Left hindlimb (tissue), 1 donor: ENCODE measurements at regions not wholly inside any gene's neighbourhood (a gene's known extent, or its start where the extent isn't known, plus 50 kb on each side); places are given as distances from the start of the nearest gene placed in this dataset.
"Not testable (repeated sequence)": the region's sequence is repeated elsewhere in the genome, so short reads cannot be mapped to it uniquely, and the experiment has no call there.

Experiments
- DNase-seq: peaks from one replicate; pipeline ENCODE4 v3.0.0-alpha.2; 2018

DNA sequence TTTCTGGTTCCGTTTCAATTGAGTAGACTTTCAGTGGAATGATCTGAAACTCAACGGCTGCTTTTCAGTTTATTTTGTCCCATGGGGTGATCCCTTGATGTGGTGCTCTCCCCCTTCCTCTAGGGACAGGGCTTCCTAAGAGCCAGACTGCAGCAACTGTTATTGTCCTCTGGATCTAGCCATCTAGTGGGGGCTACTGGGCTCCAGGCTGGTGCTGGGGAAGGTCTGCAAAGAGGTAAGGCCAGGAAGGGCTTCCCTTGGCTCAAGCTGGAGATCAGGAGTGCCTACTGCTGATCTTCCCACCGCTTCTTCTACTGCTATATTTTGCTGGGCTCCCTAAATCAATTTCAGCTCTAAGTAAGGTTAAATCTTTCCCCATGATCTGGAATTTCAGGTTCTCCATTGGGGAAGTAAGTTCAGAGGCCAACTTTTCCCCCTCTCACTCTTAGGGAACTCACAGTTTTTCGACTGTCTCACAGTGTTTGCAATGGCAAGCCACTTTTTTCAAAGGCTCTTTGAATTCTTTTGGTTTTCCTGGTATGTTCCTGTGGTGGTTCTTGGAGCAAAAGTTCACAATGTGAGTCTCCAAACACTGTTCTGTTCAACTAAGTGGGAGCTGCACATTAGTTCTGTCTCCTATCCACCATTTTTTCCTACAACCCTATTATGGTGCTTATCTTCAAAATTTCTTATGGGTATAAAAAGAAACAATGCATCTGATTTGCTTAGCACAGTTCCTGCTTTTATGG is 286.2 kb upstream of the EXOC2 start:
- DNase-seq, result no peak

DNA sequence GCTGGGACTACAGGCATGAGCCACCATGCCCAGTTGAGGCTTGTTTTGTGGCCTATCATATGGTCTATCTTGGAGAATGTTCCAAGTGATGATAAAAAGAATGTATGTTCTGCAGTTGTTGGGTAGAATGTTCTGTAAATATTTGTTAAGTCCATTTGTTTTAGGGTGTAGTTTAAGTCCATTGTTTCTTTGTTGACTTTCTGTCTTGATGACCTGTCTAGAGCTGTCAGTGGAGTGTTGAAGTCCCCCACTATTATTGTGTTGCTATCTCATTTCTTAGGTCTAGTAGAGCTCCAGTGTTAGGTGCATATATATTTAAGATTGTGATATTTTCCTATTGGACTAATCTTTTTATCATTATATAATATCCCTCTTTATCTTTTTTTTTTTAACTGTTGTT is 284.3 kb upstream of the EXOC2 start:
- not testable (repeated sequence) for DNase-seq

DNA sequence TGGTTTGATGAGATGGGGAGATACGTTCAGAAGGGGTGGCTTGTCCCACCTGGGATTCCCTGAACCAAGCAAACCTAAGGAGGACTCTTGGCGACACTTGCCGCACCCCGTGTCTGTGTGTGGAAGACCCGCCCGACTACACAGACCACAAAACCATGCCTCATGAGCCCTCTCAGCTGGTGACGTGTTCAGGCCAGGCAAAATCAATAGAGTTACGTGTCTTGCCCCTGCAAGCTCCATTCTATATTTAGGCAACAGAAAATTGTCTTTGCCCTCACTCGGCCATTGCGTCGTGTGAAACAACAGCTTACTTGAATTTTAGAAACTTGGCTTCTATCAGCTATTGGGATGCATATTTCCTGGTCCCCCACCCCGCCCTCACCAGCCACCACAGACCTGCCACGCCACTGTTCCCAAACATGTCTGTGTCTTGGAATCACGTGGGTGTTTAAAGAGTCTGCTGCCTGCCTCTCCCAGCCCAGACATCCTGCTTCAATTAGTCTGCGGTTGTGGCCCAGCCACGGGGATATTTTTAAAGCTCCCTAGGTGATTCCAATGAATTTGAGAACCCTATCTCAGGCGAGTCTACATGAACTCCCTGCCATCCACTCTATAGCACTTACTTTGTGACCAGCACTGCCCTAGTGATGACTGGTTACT is 279.2 kb upstream of the EXOC2 start:
- DNase-seq, result peak; percentile 65

DNA sequence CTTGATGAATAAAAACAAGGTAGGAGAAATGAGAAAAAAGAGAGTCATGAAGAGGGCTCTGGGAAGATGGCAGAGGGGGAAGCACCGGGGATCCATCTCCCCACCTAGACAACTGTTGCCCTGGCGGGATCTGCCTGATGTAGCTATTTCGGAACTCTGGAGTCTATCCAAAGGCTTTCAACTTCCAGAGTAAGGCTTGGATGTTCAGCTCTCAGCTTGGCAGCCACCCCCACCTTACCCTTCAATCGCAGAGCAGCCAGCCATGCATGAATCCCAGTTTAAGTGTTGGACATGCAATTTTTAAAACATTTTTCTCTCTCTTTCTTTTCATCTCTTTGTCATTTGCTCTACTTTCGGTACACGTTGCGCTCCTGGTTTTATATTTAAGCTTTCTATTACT is 275.9 kb upstream of the EXOC2 start:
- no peak for DNase-seq

DNA sequence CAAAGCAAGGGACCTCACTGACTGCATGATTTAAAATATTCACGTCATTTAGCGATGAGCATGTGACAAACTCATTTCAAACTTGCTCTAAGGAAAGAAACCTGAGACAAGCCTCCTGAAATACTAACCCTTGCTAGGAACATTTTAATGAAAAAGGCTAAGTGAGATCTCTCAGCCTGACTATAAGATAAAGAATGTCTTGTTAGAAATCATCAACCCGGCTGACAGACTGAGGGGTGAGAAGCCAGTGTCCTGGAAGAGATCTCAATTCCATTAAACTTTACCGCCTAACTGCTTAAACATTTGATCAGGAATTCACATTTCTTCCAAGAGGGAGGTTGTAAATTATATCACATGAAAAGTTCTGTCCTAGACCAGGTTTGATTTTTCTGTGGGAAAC is 274.8 kb upstream of the EXOC2 start:
- DNase-seq, result no peak

DNA sequence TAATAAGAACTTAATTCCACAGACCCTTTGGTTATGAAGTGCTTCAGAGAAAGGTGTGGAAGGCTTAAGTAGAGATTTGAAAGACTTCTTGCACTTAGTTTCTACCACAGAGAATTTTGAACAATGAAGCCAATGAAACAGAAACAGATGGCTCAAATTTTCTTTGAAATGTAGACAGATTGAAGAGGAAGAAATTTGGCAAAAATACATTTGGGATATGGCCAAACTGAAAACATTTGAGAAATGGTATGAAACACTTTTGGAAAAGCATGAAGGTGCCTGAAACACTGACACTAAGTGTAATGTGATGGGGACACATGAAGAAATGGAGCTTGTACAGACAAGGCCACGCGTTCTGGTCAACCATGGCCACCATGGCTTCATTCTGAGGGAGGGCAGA is 272.4 kb upstream of the EXOC2 start:
- no peak for DNase-seq

DNA sequence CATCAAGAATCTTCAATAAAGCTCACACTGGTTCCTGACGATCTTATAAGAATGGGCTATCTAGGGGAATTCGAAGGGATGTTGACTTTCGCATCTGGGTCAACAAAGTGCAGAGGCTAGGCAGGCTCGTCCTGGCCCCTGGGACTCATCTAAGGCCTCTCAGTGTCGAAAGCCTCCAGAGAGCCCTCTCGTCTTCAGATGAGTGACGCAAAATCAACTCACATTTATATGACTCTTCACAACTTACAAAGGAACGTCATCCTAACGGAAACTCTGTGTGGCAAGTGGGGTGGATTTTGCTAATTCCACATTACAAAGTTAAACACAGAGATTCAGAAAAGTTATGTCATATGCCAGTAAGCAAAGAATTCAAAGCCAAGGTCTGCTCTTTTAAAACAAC is 270.5 kb upstream of the EXOC2 start:
- DNase-seq, result no peak

DNA sequence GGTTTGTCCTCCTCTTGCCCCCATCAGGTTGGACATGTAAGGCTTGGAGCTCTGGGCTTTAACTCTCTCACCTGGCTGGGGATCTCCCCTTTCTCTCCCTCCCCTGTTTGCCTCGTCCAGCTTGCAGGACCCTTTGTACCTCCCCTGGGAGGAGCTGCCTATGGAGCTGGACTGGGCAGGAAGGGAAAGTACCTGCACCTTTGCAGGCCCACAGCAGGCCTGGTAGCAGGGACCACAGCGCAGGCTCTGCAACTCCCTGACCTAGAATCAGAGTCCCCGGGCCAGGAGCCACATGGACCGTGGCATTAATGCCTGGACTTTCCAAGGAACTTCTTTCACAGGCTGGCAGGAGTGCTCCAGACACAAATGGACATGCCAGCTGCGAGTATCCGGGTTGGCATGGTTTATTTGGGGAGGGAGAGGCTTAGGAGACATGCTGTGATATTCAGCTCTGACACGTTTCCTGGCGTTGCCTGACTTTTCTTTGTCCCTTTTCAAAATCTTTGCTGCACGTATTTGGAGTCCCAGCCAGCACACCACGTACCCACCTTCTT is 268.5 kb upstream of the EXOC2 start:
- DNase-seq, result no peak

DNA sequence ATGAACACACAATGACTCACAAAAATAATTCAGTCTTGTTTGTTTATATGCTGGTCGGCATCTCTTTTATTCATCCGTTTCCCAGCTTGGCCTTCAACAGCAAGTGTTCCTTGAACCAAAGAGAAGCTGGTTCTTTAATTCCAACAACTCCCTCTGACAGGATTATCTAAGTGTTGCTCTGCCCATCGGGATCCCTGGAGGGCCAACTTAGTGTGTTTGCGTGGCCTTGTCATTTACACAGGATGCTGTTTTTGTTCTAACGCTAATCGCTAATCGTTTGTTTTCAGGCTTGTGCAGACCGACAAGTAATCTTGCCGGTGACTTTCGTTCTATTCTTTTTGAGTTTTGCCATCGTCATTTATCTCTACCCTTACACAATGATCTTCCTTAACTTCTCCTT is 267.4 kb upstream of the EXOC2 start:
- no peak for DNase-seq

DNA sequence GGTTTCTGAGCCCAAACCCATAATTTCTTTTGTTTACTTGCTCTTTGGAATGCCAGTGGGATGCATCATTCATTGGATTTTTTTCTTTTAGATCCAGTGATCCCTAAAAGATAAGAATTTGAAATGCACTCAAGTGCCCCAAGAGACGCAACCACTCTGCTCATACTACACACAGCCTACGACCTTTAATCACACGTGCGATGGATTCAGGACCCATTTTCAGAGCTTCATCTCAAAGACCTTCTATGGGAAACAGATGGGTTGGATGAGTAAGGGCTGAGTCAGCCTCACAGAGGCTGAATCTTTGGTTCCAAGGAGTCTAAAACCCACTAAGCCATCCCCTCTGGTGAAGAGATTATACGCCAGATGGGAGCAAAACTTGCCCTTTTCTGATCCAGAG is 265.5 kb upstream of the EXOC2 start:
- no peak for DNase-seq

DNA sequence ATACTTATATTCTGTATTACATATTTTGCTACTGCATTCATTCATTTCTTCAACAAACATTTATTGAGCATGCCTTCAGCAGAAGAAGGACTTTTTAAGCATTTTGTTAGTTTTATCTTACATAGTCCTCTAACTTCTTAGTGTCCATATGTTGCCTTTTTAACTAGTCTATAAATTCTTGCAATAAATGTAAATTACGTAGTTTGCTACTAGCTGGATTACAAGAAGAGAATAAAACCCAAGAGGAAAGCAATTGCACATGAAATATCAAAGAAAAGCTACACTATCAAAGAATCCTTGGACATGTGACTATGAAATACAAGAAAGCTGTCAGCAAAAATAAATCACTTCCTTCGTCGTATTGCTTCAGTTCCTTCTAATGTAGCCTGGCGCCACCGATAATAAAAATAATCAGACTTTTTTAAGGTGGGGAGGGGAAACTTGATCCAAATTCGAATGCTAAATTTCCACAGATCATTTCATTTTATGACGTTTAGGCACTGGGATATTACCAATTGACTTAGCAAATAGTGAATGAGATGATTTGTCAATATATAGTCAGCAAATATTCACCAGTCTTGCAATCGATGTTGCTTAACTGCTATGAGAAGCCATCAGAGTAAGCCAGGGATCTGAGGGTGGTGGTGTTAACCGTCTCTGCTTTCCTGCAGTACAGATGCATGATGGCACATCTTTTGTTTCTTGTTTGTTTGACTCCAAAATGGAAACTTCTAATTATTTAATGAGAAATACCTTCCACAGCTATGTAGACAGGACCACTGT is 258.7 kb upstream of the EXOC2 start:
- DNase-seq, result no peak

DNA sequence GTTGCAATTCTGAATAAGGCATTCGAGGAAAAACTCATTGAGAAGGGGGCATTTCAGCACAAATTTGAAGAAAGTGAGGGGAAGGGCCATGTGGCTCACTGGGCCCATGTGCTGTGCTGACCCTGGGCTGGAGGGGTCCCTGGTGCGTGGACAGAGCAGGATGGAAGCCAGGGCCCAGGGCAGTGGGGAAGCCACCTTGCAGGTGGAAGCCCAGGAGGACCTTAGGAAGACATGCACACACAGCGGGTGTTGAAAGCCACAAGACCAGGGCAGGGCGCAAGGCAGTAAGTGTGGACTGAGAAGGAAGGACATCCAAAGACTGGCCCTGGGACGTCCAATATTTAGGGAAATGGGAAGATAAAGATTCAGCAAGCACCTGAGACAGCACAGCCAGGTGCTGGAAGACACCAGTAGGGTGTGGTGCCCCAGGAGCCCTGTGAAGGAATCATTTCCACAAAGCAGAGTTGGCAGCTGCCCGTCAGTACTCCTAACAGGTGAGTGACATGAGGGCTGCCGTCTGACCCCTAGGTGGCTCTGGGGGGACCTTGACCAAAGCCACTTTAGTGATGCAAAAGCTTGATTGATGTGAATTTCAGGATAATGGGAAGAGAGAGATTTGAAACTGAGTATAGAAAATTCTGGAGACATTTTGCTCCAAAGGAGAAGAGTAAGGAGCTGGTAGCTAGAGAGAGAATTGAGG is 254.4 kb upstream of the EXOC2 start:
- no peak for DNase-seq

DNA sequence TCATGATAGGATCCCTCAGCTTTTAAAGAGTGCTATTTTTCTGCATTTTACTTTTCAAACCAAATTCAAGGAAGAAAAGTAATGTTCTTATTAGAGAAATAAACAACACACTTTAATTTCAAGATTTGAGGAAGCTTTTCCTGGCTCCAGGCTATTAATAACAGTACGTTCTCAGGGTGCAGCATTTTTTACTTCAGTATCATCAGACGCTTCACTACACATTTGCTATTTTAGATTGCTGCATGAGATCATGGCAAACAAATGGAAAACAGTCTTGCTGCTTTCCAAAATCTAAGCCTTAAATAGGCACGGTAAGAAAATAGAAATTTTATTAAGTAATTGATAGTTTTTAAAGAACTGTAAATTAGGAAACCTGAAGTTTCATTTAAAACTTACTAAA is 253.6 kb upstream of the EXOC2 start:
- no peak for DNase-seq

DNA sequence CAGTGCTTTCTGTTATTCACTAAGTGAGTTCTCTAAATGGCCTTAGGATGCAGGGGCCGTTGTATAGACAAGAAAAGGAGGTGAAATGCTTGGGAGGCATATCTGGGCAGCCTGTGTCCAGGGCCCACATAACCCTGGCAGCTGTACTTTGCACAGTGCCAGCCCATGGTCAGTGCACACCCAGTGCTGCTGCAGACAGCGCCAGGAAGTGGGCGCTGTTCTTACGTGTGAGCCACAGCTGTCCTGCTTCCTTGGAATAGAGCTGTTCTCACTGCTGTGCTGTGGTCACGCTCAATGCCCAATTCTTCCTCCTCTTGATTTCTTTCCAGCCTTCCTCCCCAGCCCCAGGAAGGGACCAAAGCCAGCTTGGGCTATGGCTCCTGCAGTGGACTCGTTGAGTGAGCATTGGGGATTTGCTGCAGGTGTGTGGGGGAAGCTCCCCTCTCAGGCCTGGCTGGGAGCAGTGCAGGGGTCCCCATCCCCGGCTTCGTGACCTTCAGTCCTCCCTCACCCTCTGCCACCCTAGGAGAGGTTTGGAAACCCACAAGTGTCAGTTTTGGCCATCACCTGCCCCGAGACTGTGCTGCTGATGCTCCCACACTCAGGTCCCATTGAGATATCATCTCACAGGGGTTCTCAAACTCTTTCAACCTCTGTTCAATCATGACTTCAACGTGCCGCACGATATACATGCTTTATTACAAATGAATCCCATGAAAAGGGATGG is 246.8 kb upstream of the EXOC2 start:
- DNase-seq, result no peak

DNA sequence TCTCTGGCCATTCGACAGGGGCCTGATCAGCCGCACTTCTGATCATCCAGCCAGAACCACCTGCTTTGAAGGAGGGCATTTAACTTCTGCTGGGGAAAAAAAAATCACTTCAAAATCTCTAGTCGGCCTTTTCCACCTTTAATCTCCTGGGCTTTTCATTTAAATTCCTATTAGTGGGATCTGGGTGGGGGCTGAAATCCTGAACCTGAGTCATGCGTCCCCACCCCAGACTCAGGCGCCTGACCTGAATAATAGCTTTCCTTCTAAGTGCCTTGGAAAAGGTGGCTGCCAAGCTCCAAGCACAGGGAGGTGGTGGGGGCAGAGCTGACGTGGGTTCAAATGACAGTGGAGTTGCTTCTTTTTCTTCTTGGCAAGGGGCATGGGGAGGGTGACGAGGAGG is 246.0 kb upstream of the EXOC2 start:
- no peak for DNase-seq

DNA sequence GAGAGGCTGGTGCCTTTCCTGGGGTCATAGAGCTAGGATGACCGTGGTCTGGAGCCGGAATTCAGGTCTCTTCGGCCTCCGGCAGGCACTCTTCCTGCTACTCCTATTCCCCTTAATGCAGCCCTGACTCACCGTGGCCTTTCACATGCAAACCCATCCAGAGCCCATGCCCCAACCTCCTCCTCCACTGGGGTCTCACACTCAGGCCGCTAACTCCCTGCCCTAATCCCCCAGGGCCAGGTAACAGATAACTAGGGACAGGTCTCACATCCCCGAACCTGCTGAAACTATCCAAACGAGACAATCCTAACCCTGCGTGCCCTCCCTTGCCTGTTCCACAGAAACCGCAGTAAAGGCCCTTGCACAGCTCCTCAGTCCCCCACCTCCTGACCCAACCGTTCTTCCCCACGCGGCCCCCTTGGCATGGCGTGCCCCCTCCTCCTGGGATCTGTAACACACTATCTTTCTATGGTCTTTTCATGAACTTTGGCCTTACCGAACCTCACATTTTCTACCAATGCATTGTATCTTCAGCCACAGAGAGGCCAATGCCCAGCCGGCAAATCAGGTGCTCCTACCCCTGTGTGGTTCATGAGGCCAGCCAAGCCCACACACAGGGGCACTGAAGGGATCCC is 245.4 kb upstream of the EXOC2 start:
- no peak for DNase-seq

DNA sequence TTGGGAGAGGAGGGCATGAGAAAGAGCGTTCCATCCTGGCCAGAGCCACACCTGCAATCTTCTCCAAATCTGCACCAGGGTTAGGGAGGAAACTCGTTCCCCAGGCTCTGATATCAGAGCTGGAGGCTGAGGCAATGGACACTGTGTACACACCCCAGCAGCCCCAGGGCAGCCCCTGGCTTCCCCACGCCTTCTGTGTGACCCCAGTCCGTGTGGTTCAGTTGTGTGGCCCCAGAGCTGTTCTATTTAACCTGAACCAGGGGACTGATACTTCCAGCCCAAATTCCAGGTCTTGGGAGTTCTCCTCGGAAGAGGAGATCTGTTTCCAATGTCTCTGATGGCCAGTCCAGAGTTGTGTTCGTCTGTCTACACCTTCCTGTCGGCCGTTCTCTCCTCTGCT is 242.6 kb upstream of the EXOC2 start:
- DNase-seq, result no peak

DNA sequence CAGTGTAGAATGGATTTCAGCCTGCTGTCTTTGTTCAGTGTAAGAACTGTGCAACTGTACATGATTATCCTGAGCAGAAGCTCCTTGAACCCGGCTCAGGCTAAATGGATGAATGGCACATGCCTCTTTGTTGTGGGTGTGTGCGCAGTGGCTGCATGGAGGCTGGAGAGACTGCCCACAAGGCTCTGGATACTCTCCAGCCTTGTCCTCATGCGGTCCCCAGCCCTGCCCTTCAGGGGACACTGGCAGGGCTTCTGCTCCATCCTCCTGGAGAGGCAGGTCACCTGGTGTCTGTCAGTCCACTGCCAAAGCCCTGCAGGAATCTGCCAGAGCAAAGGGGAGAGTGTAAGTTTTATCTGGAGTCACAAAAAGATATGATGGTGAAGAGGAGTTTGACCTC is 241.7 kb upstream of the EXOC2 start:
- DNase-seq, result no peak

DNA sequence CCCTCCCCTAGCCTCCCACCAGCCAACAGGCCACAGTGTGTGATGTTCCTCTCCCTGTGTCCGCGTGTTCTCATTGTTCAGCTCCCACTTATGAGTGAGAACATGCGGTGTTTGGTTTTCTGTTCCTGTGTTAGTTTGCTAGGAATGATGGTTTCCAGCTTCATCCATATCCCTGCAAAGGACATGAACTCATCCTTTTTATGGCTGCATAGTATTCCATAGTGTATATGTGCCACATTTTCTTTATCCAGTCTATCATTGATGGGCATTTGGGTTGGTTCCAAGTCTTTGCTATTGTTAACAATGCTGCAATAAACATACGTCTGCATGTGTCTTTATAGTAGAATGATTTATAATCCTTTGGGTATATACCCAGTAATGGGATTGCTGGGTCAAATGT is 239.0 kb upstream of the EXOC2 start:
- DNase-seq, result not testable (repeated sequence)

DNA sequence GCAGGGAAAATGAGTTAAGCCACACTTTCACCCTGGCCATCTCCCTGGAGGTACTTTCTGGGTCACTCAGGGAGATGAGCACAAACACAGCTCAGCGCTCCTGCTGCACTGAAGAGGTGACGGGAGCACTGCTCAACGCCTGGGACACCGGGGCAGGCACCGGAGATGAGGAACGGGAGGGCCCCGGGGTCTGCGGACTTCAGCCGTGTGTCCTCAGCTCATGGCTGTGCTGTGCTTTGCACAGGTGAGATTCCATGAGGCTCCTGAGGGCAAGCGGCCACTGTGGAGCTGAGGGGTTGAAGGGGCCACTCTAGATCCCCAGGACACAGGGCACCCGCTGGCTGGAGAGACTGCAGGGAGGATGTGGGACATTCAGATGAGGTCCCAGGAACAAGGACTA is 234.2 kb upstream of the EXOC2 start:
- DNase-seq, result no peak

DNA sequence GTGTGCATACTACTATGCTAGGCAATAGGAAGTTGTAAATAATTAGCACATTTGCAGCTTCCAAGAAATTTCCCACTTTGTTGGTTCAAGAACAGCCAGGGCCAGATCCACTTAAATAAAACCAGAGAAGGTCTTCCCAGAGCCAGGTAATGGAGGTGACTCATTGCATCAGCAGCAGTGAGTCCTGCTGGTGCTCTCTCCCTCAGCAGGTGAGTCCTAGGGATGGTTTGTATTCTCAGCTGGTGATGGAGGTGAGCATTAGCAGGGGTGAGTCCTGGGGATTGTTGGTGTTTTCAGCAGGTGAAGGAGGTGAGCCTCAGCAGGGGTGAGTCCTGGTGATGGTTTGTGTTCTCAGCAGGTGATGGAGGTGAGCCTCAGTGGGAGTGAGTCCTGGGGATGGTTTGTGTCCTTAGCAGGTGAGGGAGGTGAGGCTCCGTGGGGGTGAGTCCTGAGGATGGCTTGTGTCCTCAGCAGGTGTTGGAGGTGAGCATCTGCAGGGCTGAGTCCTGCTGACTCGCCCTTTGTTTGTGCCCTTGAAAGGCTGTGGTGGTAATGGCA is 232.8 kb upstream of the EXOC2 start:
- no peak for DNase-seq

DNA sequence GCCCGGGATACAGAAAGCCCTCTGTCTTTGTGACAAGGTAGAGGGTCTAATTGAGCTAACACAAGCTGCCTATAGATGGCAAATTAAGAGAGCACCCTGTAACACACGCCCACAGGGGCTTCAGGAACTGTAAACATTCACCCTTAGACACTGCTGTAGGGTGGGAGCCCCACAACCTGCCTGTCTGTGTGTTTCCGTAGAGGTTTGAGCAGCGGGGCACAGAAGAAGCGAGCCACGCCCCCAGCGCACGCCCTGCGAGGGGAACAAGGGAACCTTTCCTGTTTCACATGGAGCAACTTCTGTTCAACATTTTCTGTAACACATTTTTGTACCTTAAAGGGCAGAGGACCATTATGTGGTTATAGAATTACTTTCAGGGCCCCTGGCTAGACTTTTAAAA is 231.7 kb upstream of the EXOC2 start:
- no peak for DNase-seq
